CD4-positive, alpha-beta T cell (primary cell): ENCODE measurements at regions not wholly inside any gene's neighbourhood (a gene's known extent, or its start where the extent isn't known, plus 50 kb on each side); places are given as distances from the start of the nearest gene placed in this dataset.

ENCODE experiments used
- ATAC-seq: fragments of 200-7000 bp; cut with Tn5 transposase; one replicate; pipeline ENCODE4 v1.10.0; 2022; ENCODE audit warnings: mild to moderate bottlenecking; ENCODE audit not compliant: poor library complexity
- CTCF ChIA-PET: fragments of 350-600 bp; sonication (Branson Sonifier 250); formaldehyde crosslinking; loops from one replicate; lab custom pipeline; 2021; ENCODE audit warnings: antibody characterized with exemption, inconsistent platforms; lab: Charles Lee
- POLR2A ChIA-PET: fragments of 350-600 bp; sonication (Branson Sonifier 250); formaldehyde crosslinking; loops from one replicate; lab custom pipeline; 2021; ENCODE audit warnings: antibody characterized with exemption, inconsistent platforms; lab: Charles Lee
- DNase-seq, 14 experiments: peaks; one replicate each; pipeline ENCODE4 v3.0.0-alpha.2; 2013 to 2020; ENCODE audit warnings: mixed read lengths in 2 of 14
- H3K27ac ChIP-seq, 2 donors: one replicate each; pipeline versions ENCODE4 v1.5.1 to v1.7.0; 2013; ENCODE audit warnings: low read length in 2 of 2, low read depth in 1 of 2, mild to moderate bottlenecking in 1 of 2
- H3K27me3 ChIP-seq, 2 experiments: 1 replicate in 1 of 2; 2 replicates in 1 of 2; pipeline versions ENCODE4 v1.6.1 to v1.7.0; 2013; ENCODE audit warnings: low read length in 2 of 2, control low read depth in 1 of 2, mild to moderate bottlenecking in 1 of 2, moderate library complexity in 1 of 2; ENCODE audit not compliant: insufficient read depth in 2 of 2, control insufficient read depth in 1 of 2
- H3K36me3 ChIP-seq: one replicate; pipeline ENCODE4 v1.6.1; 2013; ENCODE audit warnings: low read length, control low read depth; ENCODE audit not compliant: insufficient read depth
- H3K4me1 ChIP-seq: one replicate; pipeline ENCODE4 v1.6.1; 2013; ENCODE audit warnings: low read length, control low read depth; ENCODE audit not compliant: insufficient read depth
- H3K4me3 ChIP-seq: one replicate; pipeline ENCODE4 v1.5.1; 2013; ENCODE audit warnings: mild to moderate bottlenecking, low read length, moderate library complexity
- H3K9me3 ChIP-seq, 2 experiments: 1 replicate in 1 of 2; 2 replicates in 1 of 2; pipeline versions ENCODE4 v1.6.1 to v1.7.0; 2013; ENCODE audit warnings: low read length in 2 of 2, mild to moderate bottlenecking in 2 of 2, control low read depth in 1 of 2, moderate library complexity in 1 of 2; ENCODE audit not compliant: control insufficient read depth in 1 of 2, insufficient read depth in 1 of 2
- H3K27ac Mint-ChIP-seq: one replicate; pipeline ENCODE4 v1.8.0; 2020; ENCODE audit warnings: mixed read lengths
- H3K27me3 Mint-ChIP-seq: one replicate; pipeline ENCODE4 v1.8.0; 2021; ENCODE audit warnings: mixed read lengths
- H3K36me3 Mint-ChIP-seq: one replicate; pipeline ENCODE4 v1.8.0; 2021; ENCODE audit warnings: low read depth, mixed read lengths
- H3K4me1 Mint-ChIP-seq: one replicate; pipeline ENCODE4 v1.8.0; 2021; ENCODE audit warnings: low read depth, mixed read lengths
- H3K4me3 Mint-ChIP-seq: one replicate; pipeline ENCODE4 v1.8.0; 2020; ENCODE audit warnings: mild to moderate bottlenecking, mixed read lengths
- H3K9me3 Mint-ChIP-seq: one replicate; pipeline ENCODE4 v1.8.0; 2020; ENCODE audit warnings: mixed read lengths
- intact Hi-C, 2 experiments: fragments of 100-400 bp; cut with DNase I in 1 of 2; cut with micrococcal nuclease in 1 of 2; formaldehyde crosslinking; loops; one replicate each; pipeline versions ENCODE4 v1.15.1 to v1.9.0; 2023 to 2025; cut with DNase I, micrococcal nuclease
- TF ChIP-seq, protein P1 (sequence below): fragments of 200-600 bp; IDR thresholded peaks from one replicate; pipeline ENCODE4 v1.8.0; 2022; ENCODE audit warnings: antibody characterized with exemption, mild to moderate bottlenecking

DNA sequence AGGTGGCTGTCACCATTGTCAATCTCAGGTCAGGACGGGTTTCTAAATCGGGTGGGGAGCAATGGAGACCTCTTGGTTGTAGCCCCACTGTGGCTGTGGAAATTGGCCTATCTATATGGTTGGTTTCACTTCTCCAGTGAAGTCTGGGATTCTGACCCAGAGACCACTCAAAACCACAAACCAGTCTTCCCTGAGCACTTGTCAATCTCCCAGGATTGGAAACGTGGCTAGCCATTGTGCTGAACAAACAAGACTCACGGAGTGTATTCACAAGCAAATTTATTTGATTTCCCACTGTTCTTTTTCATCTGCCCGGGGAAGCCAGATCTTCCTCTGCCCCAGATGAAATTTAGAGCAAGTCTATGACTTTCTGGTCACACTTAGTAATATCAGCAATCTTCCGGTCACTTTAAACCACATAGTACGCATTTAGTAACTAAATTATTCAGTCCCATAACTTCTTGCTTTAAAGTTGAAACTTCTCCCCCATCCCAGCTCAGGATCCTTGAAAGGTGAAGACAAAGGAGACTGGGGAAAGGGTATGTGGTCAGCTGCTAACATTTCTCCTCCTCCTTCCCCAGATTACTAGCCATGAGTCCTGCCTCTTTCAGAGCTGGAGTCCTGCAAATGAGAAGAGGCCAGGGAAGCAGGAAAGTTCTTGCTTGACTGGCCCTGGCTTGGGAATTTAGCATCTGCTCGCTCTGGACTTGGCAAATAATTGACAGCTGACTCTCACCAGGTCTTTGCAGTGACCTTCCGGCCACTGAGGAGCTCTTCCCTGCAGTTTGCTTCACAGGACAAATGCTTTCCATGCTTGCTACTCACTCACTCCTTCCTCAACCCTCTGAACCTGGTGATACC, 123.2 kb upstream of the MAX start:
- Mint-ChIP-seq H3K4me1 (peaks cover 54% of the 10 kb centered on the region), H3K4me3 (no peak overlapping the region), H3K27ac (peak overlapping the region; percentile 34), H3K36me3 (no peaks in the 10 kb centered on the region), H3K27me3 (no peaks in the 10 kb centered on the region), H3K9me3 (no peaks in the 10 kb centered on the region)
- Histone ChIP-seq H3K9me3 (no peaks in the 10 kb centered on the region), H3K4me1 (peaks cover 57% of the 10 kb centered on the region), H3K36me3 (no peaks in the 10 kb centered on the region), H3K27me3 (no peaks in the 10 kb centered on the region), H3K4me3 (no peak overlapping the region), H3K27ac (no peak overlapping the region)
- DNase-seq (no peak), ATAC-seq (no peak)
- TF ChIP-seq, protein P1, sequence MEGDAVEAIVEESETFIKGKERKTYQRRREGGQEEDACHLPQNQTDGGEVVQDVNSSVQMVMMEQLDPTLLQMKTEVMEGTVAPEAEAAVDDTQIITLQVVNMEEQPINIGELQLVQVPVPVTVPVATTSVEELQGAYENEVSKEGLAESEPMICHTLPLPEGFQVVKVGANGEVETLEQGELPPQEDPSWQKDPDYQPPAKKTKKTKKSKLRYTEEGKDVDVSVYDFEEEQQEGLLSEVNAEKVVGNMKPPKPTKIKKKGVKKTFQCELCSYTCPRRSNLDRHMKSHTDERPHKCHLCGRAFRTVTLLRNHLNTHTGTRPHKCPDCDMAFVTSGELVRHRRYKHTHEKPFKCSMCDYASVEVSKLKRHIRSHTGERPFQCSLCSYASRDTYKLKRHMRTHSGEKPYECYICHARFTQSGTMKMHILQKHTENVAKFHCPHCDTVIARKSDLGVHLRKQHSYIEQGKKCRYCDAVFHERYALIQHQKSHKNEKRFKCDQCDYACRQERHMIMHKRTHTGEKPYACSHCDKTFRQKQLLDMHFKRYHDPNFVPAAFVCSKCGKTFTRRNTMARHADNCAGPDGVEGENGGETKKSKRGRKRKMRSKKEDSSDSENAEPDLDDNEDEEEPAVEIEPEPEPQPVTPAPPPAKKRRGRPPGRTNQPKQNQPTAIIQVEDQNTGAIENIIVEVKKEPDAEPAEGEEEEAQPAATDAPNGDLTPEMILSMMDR = no peak
- POLR2A ChIA-PET = interaction anchor here (0.6 to 2.6 kb wide), 3 partner anchors 70 to 188 kb away, joined by 3 to 9 read pairs (median 3); no protein-coding TSS in a partner anchor
- CTCF ChIA-PET = no interaction called here
- intact Hi-C loops = loop anchor here (5.0 to 10.0 kb wide), 2 partner anchors 62 to 379 kb away; no protein-coding TSS in a partner anchor

DNA sequence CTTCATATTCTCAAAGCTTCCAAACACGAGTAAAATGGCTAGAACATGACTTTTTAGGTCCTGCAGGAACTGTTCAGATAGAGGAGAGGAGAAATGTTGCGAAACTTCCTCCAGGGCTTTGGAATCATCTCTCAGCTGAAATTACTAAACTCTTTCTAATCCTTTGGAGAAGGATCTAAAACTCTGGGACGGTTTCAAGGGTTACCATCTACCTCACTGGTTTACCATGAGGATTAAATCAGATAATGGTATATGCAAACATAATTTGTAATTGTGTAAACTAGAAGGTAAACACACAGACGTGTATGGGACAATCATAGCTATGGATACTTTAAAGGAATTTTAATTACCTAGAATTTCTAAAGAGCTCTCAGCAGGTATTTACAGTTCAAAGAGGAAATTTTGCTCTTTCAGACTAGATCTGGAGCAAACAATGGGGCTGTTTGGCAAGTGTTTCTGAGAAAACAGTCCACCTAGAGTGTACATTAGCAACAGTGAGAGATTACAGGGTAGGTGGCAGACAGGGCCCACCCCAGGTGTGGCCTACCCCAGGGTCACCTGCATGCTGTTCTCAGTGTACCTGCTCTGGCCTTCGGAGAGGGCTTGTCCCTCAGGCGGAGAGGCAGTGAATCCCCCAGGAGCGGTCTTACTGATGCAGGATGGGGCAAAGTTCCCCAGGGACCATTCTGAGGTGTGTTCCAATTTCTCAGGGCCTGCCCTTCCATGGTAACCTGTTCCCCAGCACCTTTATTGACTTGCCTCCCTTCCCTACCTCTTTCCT, 124.7 kb upstream of the MAX start:
- no peak for DNase-seq
- Histone ChIP-seq H3K9me3 (no peaks in the 10 kb centered on the region), H3K36me3 (no peaks in the 10 kb centered on the region), H3K27me3 (no peaks in the 10 kb centered on the region), H3K27ac (no peak overlapping the region), H3K4me1 (peaks cover 57% of the 10 kb centered on the region), H3K4me3 (no peak overlapping the region)
- ChIA-PET POLR2A (interaction anchor here (2.6 kb wide), 1 partner anchor 184 kb away, joined by 9 read pairs; no protein-coding TSS in a partner anchor), CTCF (interaction anchor here (0.5 kb wide), 1 partner anchor 1550 kb away, joined by 3 read pairs; no protein-coding TSS in a partner anchor)
- H3K27ac Mint-ChIP-seq = no peak overlapping the region
- peaks cover 53% of the 10 kb centered on the region for H3K4me1 Mint-ChIP-seq
- H3K4me3 Mint-ChIP-seq = no peak overlapping the region
- no peaks in the 10 kb centered on the region for H3K9me3 Mint-ChIP-seq
- ATAC-seq = no peak
- no peaks in the 10 kb centered on the region for H3K36me3 Mint-ChIP-seq
- TF ChIP-seq, protein P1 = no peak
- no peaks in the 10 kb centered on the region for H3K27me3 Mint-ChIP-seq
- intact Hi-C loops = loop anchor here (5.0 to 10.0 kb wide), 2 partner anchors 60 to 378 kb away; no protein-coding TSS in a partner anchor

GRCh38 chr14:65228436-65228835, 126.1 kb upstream of the MAX start:
- Mint-ChIP-seq H3K27ac (peak overlapping the region; percentile 86), H3K4me1 (peaks cover 47% of the 10 kb centered on the region), H3K36me3 (no peaks in the 10 kb centered on the region), H3K4me3 (peak overlapping the region; percentile 32), H3K9me3 (no peaks in the 10 kb centered on the region), H3K27me3 (no peaks in the 10 kb centered on the region)
- Histone ChIP-seq H3K4me3 (no peak overlapping the region), H3K4me1 (peaks cover 43% of the 10 kb centered on the region), H3K27me3 (no peaks in the 10 kb centered on the region), H3K36me3 (no peaks in the 10 kb centered on the region), H3K9me3 (no peaks in the 10 kb centered on the region), H3K27ac (no peak overlapping the region)
- no peak for DNase-seq
- intact Hi-C loops = loop anchor here (5.0 to 10.0 kb wide), 2 partner anchors 59 to 376 kb away; no protein-coding TSS in a partner anchor
- no peak for ATAC-seq
- POLR2A ChIA-PET = interaction anchor here (1.1 to 2.5 kb wide), 2 partner anchors 184 to 618 kb away, joined by 3 to 17 read pairs; partner anchors contain the start of gene FUT8
- CTCF ChIA-PET = no interaction called here
- TF ChIP-seq, protein P1 = no peak
